Esophagus muscularis mucosa (tissue), 3 donors: ENCODE measurements at regions not wholly inside any gene's neighbourhood (a gene's known extent, or its start where the extent isn't known, plus 50 kb on each side); places are given as distances from the start of the nearest gene placed in this dataset.

Experiments used
- EP300 ChIP-seq: sonication (generic); formaldehyde crosslinking; IDR thresholded peaks from one replicate; pipeline ENCODE4 v1.6.1; 2017; ENCODE audit warnings: antibody characterized with exemption
- POLR2AphosphoS5 ChIP-seq, 2 donors: sonication (generic); formaldehyde crosslinking; IDR thresholded peaks; one replicate each; pipeline ENCODE4 v1.6.1; 2017; ENCODE audit warnings: antibody characterized with exemption in 2 of 2

GRCh38 chr12:45558353-45558752 is 171.2 kb upstream of the ARID2 start:
- TF ChIP-seq POLR2AphosphoS5 (IDR thresholded peaks at IDR 0.05) (no peak), EP300 (no peak)
